GM19397 (cell line): ENCODE measurements at regions not wholly inside any gene's neighbourhood (a gene's known extent, or its start where the extent isn't known, plus 50 kb on each side); places are given as distances from the start of the nearest gene placed in this dataset.

Experiments used
- ATAC-seq: cut with Tn5 transposase; IDR thresholded peaks from one replicate; pipeline ENCODE4 v1.9.1; 2021; ENCODE audit warnings: mild to moderate bottlenecking, moderate library complexity; ENCODE audit not compliant: unreplicated experiment

- no peak for ATAC-seq
These were observed 609.1 kb upstream of the IGFBP3 start for GRCh38 chr7:46530081-46530750.

DNA sequence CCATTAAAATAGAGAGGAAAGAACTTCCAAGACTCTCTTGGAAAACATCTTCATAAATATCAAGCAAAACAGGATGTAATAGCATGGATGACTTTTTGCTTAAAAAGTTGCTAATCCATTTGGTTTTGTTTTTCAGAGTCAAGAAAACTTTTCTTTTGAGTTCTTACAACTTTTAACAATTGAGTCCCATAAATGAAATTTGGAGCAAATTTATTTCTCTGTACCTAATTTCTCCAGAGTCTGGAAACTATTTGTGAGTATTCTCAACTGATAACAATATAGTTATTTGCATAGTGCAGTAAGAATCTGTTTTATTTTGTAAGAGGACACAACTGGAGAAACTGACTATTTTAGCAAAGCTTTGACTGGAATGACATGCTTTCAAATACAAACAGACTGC is 606.3 kb upstream of the IGFBP3 start:
- no peak for ATAC-seq

- ATAC-seq: no peak
These were observed 604.8 kb upstream of the IGFBP3 start for GRCh38 chr7:46525876-46526275.

- ATAC-seq: no peak
These were observed 603.3 kb upstream of the IGFBP3 start for GRCh38 chr7:46524350-46524749.

GRCh38 chr7:46522354-46522906 is 601.4 kb upstream of the IGFBP3 start:
- no peak for ATAC-seq

GRCh38 chr7:46518713-46519112 is 597.6 kb upstream of the IGFBP3 start:
- ATAC-seq: no peak

DNA sequence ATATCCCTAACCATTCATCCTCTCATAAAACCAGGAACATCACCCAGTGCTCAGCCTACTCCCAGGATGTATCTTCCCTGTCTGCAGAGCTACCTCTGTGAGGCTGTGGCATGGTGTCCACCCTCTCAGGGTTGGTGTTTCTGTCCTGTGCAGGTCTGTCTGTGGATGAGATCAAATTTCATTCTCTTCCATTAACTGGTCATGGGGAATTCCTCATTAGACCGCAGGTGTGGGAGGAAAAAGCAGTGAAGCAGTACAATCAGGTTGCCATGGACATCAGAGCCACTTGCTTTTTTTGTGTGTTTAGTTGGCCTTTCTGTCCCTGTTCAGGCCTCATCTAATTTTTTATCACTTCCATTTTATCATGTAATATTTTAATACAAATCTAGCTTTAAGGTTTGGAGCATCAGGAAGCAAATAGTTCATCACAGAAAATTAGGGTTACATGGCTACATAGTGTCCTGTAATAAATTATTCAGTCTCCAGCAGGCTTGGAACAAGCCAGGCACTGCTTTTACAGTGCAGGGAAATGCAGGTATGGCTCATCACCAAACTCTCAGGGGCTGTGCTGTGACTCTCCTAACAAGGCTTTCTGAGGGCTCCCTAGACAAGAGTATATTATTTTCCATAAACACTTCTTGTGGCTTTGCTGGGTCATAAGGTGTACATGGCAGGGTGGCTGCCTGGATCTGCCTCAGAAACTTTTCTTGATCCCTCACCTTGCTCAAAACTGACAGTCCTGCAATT is 594.9 kb upstream of the IGFBP3 start:
- no peak for ATAC-seq

GRCh38 chr7:46513447-46513848 is 592.4 kb upstream of the IGFBP3 start:
- ATAC-seq: no peak

DNA sequence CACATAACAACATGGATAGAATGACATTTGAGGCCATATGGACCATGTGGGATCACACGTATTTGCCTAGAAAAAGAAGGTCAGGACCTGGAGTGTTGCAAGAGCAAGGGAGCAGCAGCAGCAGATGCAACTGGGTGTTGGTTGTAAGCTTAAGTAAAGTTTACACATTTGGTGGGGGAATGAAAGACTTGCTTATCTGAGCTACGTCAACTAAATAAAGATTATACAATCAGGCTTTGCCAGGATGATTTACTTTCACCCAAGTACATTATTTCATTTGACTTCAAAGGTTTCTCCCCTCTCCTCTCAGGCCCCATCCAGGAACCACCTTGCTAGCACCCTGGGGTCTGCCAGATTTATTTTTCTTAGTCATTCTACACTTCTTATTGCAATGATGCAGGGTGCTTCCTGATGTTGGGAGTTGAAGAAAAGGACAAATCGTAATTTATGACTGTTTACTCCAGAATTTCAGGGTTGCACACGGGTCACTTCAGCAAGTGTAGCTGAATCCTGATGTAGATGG is 591.9 kb upstream of the IGFBP3 start:
- ATAC-seq: no peak

- ATAC-seq: no peak
These were observed 590.6 kb upstream of the IGFBP3 start for GRCh38 chr7:46511442-46512215.

- ATAC-seq: no peak
These were observed 587.5 kb upstream of the IGFBP3 start for GRCh38 chr7:46508583-46508982.

DNA sequence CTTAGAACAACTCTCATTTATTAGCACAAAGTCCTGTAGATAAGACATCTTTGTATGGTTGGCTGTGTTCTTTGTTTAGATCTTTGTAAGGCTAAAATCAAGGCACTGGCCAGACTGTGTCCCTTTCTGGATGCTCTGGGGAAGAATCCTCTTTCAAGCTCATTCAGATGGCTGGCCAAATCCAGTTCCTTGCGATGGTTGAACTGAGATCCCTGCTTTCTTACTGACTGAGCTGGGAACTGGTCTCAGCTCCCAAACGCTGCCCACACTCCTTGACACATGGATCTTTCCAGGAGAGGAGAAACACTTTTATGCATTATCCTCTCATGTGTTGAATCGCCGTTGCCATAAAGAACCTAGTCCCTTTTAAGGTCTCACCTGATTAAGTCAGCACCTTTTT is 586.5 kb upstream of the IGFBP3 start:
- ATAC-seq: no peak

- no peak for ATAC-seq
These were observed 573.4 kb upstream of the IGFBP3 start for GRCh38 chr7:46494441-46494840.

- ATAC-seq: no peak
These were observed 573.0 kb upstream of the IGFBP3 start for GRCh38 chr7:46494028-46494427.

DNA sequence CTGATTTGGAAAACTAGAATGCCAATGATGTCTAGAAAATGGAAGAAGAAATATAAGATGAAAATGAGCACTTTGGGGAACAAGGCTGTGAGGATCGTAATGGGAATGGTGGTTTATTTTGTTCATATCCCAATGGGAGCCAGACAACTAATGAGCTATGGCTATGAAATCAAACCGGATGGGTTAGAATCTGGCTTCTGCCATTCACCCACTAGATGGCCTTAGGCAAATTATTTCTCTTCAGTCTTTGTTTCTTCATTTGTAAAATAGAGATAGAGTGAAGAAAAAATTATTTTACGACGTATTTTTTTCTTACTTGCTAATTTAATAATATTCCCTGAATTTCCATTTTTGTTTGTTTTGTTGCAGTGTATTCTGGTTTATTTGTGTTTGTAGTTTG is 572.1 kb upstream of the IGFBP3 start:
- ATAC-seq: no peak

DNA sequence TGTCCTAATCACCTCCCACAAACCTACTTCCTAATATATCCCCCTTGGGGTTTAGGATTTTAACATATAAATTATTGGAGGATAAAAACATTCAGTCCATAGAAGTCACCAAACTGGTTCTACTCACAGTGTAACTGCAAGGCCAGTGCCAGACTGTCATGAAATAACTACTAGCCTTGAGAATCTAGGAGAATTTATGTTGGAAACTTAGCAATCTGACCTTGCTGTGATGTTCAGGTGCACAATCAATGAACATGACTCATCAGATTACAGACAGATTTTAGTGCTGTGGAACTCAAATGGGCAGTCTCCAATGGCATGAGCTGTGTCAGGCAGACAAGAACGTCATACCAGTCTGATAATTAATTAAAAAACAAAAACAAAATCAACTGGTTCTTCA is 571.4 kb upstream of the IGFBP3 start:
- ATAC-seq: no peak

DNA sequence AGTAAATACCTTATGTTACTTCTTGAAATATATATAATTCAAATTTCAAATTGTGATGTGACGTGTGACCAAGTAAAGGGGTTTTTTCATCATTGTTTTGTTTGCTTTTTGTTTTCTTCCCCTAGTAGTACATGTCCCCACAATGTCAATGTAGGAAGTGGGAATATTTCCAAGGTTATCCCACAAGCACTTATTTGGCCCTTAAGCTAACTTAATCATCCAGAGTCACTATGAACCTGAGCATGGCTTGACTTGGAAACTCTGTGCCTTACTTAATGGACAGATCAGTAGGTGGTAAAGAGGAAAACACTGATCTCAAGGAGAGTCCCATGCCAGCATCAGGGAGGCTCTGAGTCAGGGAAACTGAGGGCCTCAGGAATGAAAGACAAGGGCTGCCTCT is 569.3 kb upstream of the IGFBP3 start:
- ATAC-seq: no peak

GRCh38 chr7:46489106-46489505 is 568.0 kb upstream of the IGFBP3 start:
- no peak for ATAC-seq

GRCh38 chr7:46488607-46489006 is 567.5 kb upstream of the IGFBP3 start:
- no peak for ATAC-seq

DNA sequence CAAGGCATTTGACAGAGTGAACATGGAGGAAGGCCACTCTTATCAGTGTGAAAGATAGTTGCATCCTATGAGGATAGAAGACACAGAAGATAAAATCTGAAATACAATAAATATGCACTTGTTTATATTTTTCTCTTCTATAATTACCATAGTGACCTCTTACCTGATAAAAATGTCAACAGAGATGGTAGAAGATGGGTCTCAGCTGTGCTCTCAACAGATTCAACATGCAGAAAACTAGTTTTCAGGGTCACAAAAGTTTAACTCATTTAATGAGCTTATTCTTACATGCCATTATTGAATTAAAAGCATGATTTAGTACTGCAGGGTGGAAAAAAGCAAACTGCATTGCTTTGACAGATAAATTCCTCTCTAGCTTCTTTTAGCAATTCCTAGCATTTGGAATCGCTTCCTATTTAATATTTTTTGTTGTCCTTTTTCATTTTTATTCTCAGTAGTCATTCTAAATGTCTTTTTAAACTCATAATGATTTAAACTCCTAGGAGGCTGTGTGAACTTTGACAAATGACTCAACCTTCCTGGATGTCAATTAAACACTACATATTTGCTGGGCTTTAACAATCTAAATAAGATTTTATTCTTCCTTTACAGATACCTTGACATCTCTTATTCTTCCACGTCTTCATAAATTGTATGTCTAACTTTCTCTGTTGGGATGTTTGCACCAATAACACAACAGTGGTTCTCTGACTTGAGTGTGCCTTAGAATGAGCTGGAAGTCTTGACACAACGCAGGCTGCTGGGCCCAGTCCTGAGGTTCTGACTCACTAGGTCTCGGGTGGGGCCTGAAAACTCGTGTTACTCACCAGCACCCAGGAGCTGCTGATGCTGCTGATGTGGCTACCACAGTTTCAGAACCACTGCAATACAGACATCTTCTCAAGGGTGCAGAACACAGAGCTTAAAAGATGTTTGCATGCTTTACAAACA is 565.5 kb upstream of the IGFBP3 start:
- ATAC-seq: no peak
